GM12878 (cell line): ENCODE measurements at regions not wholly inside any gene's neighbourhood (a gene's known extent, or its start where the extent isn't known, plus 50 kb on each side); places are given as distances from the start of the nearest gene placed in this dataset.

Experiments
- ATAC-seq: fragments of 200-7000 bp; cut with Tn5 transposase; 3 replicates; pipeline ENCODE4 v1.9.1; 2020; ENCODE audit warnings: mild to moderate bottlenecking, moderate library complexity
- BruUV-seq: library from RNA; stranded (reverse); fragments of 400-500 nt; replicated peaks from 2 replicates; lab custom pipeline; 2021; lab: Mats Ljungman, UMichigan
- CTCF ChIA-PET: fragments of 300-600 bp; sonication (Branson Sonifier 250); formaldehyde crosslinking; extraction: SDS; loops from one replicate; lab custom pipeline; 2021; ENCODE audit warnings: inconsistent platforms; lab: Yijun Ruan, JAX
- POLR2A ChIA-PET: fragments of 350-600 bp; formaldehyde crosslinking; extraction: SDS; loops from one replicate; lab custom pipeline; 2021; ENCODE audit warnings: inconsistent platforms; lab: Charles Lee
- RAD21 ChIA-PET: fragments of 300-600 bp; sonication (Branson Sonifier 250); formaldehyde crosslinking; loops from one replicate; lab custom pipeline; 2023; ENCODE audit warnings: antibody characterized with exemption; ENCODE audit not compliant: unreplicated experiment; lab: Charles Lee
- SMC1A ChIA-PET: fragments of 300-600 bp; sonication (Branson Sonifier 250); formaldehyde crosslinking; loops from one replicate; lab custom pipeline; 2023; ENCODE audit not compliant: unreplicated experiment, uncharacterized antibody; lab: Charles Lee
- DNase-seq: peaks from one replicate; pipeline ENCODE4 v3.0.0-alpha.2; 2011; ENCODE audit warnings: low read depth, low spot score
- FAIRE-seq: peaks from 3 replicates; lab custom pipeline; 2011; peaks lifted over from hg19 to GRCh38; lab: Jason Lieb, UNC
- H2AFZ ChIP-seq: 2 replicates; pipeline ENCODE4 v1.6.0; 2011; ENCODE audit warnings: low read depth, low read length, control low read depth; ENCODE audit not compliant: control insufficient read depth
- H3K27ac ChIP-seq: 2 replicates; pipeline ENCODE4 v1.5.1; 2011; ENCODE audit warnings: control low read depth; ENCODE audit not compliant: control insufficient read depth, insufficient read depth
- H3K27me3 ChIP-seq, 2 experiments: replicated peaks in 1 of 2; 2 replicates each; pipeline versions ENCODE4 v1.6.0 to v1.6.1; 2011; ENCODE audit warnings: low read length in 1 of 2; ENCODE audit not compliant: control insufficient read depth in 2 of 2, insufficient read depth in 2 of 2
- H3K36me3 ChIP-seq, 2 experiments: 2 replicates each; pipeline ENCODE4 v1.5.1; 2011; ENCODE audit warnings: low read length in 1 of 2; ENCODE audit not compliant: control insufficient read depth in 2 of 2, insufficient read depth in 2 of 2
- H3K4me1 ChIP-seq: 2 replicates; pipeline ENCODE4 v1.6.1; 2011; ENCODE audit warnings: mild to moderate bottlenecking, low read length, moderate library complexity, mixed read lengths; ENCODE audit not compliant: control insufficient read depth, insufficient read depth
- H3K4me2 ChIP-seq: 2 replicates; pipeline ENCODE4 v1.6.0; 2011; ENCODE audit warnings: control low read depth; ENCODE audit not compliant: control insufficient read depth, insufficient read depth
- H3K4me3 ChIP-seq: fragments of 200-600 bp; sonication (generic); 2 replicates; pipeline ENCODE4 v1.5.1; 2016
- H3K79me2 ChIP-seq: 2 replicates; pipeline ENCODE4 v1.6.0; 2011; ENCODE audit warnings: low read length; ENCODE audit not compliant: control insufficient read depth, insufficient read depth
- H3K9ac ChIP-seq: 2 replicates; pipeline ENCODE4 v1.8.0; 2011; ENCODE audit warnings: low read length, control low read depth, mixed read lengths; ENCODE audit not compliant: control insufficient read depth, insufficient read depth
- H3K9me3 ChIP-seq: replicated peaks from 3 replicates; pipeline ENCODE4 v1.5.1; 2011; ENCODE audit warnings: mild to moderate bottlenecking, low read length; ENCODE audit not compliant: control insufficient read depth, insufficient read depth
- H4K20me1 ChIP-seq: 2 replicates; pipeline ENCODE4 v1.6.0; 2011; ENCODE audit not compliant: control insufficient read depth, insufficient read depth
- ASH2L ChIP-seq: fragments of 300-600, 200-600 bp; sonication (generic); IDR thresholded peaks from 2 replicates; pipeline ENCODE4 v1.6.1; 2017; ENCODE audit warnings: low read depth, mild to moderate bottlenecking, borderline replicate concordance
- CUX1 ChIP-seq: IDR thresholded peaks from 2 replicates; pipeline ENCODE4 v1.6.1; 2012; ENCODE audit warnings: improper control_type of control experiment, low read depth, low read length; ENCODE audit not compliant: insufficient replicate concordance
- EED ChIP-seq: sonication (generic); IDR thresholded peaks from 2 replicates; pipeline ENCODE4 v1.6.1; 2016; ENCODE audit warnings: antibody characterized with exemption, low read depth
- EGR1 ChIP-seq, 2 experiments: IDR thresholded peaks; 1 replicate in 1 of 2; 2 replicates in 1 of 2; pipeline ENCODE4 v1.6.1; 2011 to 2012; ENCODE audit warnings: low read depth in 2 of 2, low read length in 2 of 2, borderline replicate concordance in 1 of 2, mild to moderate bottlenecking in 1 of 2, moderate library complexity in 1 of 2
- KDM1A ChIP-seq: fragments of 200-600 bp; sonication (generic); IDR thresholded peaks from 2 replicates; pipeline ENCODE4 v1.6.1; 2016; ENCODE audit warnings: borderline replicate concordance
- MYB ChIP-seq: fragments of 150-350 bp; IDR thresholded peaks from 2 replicates; pipeline ENCODE4 v1.6.1; 2014; ENCODE audit warnings: mild to moderate bottlenecking, low read depth, low read length, borderline replicate concordance
- NFXL1 ChIP-seq: fragments of 450-650 bp; IDR thresholded peaks from 2 replicates; pipeline ENCODE4 v1.6.1; 2017; ENCODE audit warnings: antibody characterized with exemption, mild to moderate bottlenecking, borderline replicate concordance
- NFYA ChIP-seq: IDR thresholded peaks from 2 replicates; pipeline ENCODE4 v1.6.1; 2011; ENCODE audit warnings: low read depth, mild to moderate bottlenecking, low read length, improper control_type of control experiment, borderline replicate concordance
- NR2C2 ChIP-seq: IDR thresholded peaks from 2 replicates; pipeline ENCODE4 v1.6.1; 2011; ENCODE audit warnings: borderline replicate concordance, low read depth; ENCODE audit not compliant: control insufficient read depth, insufficient read length
- POLR2AphosphoS2 ChIP-seq: IDR thresholded peaks from 2 replicates; pipeline ENCODE4 v1.6.1; 2011; ENCODE audit warnings: low read depth, mild to moderate bottlenecking, low read length, improper control_type of control experiment, moderate library complexity
- PRDM15 ChIP-seq: fragments of 450-650 bp; formaldehyde crosslinking; IDR thresholded peaks from 2 replicates; pipeline ENCODE4 v1.4.0; 2020; ENCODE audit warnings: mild to moderate bottlenecking, moderate library complexity
- TCF12 ChIP-seq: IDR thresholded peaks from 2 replicates; pipeline ENCODE4 v1.6.1; 2011; ENCODE audit warnings: low read depth, mild to moderate bottlenecking, low read length
- TCF3 ChIP-seq: IDR thresholded peaks from 2 replicates; pipeline ENCODE4 v1.6.1; 2012; ENCODE audit warnings: low read depth, mild to moderate bottlenecking, low read length, borderline replicate concordance; ENCODE audit not compliant: insufficient read depth
- ZSCAN29 ChIP-seq: fragments of 450-650 bp; IDR thresholded peaks from 2 replicates; pipeline ENCODE4 v1.6.1; 2017; ENCODE audit warnings: mild to moderate bottlenecking, moderate library complexity
- WGBS: methylation state at CpG from one replicate; pipeline ENCODE4 v1.1.6; 2016; ENCODE audit warnings: low lambda C conversion rate; ENCODE audit not compliant: insufficient replicate concordance, insufficient coverage; ENCODE audit errors: missing lambda C conversion rate; 5-methylcytosine and 5-hydroxymethylcytosine counted together
- in situ Hi-C: fragments of 300-500 bp; cut with MboI; formaldehyde crosslinking; loops from 9 replicates; pipeline ENCODE4 v1.14.3; 2018; ENCODE audit warnings: mixed read lengths
- intact Hi-C: fragments of 100-400 bp; cut with micrococcal nuclease; formaldehyde crosslinking; loops from one replicate; pipeline ENCODE4 v1.14.2; 2022; ENCODE audit not compliant: unreplicated experiment

GRCh38 chr18:6557770-6558248 lies 143.1 kb upstream of the L3MBTL4 start:
- RAD21 ChIA-PET, result no interaction called here
- no peak for ATAC-seq

More at GRCh38 chr18:6557770-6558248, 143.1 kb upstream of the L3MBTL4 start:
- no peaks in the 10 kb centered on the region for H3K79me2 ChIP-seq
- DNase-seq (no peak), FAIRE-seq (no peak)
- no peak overlapping the region for H2AFZ ChIP-seq
- H3K9me3 ChIP-seq, result no peaks in the 10 kb centered on the region
- no peaks in the 10 kb centered on the region for H4K20me1 ChIP-seq
- ChIA-PET SMC1A (no interaction called here), CTCF (no interaction called here), POLR2A (no interaction called here)
- 12% methylated on average over 8 of the region's 8 CpGs for WGBS
- no peak overlapping the region for H3K9ac ChIP-seq
- no TSS peak for BruUV-seq
- TF ChIP-seq MYB (no peak), NR2C2 (no peak), TCF12 (no peak), ASH2L (no peak), KDM1A (no peak), ZSCAN29 (no peak), POLR2AphosphoS2 (no peak), CUX1 (no peak), EGR1 (IDR thresholded peaks at IDR 0.05; ENCODE audit: borderline replicate concordance in 1 of 2, low read depth in 2 of 2, low read length in 2 of 2) (no peak), PRDM15 (no peak), NFYA (no peak), TCF3 (no peak), NFXL1 (no peak), EED (no peak)
- no peaks in the 10 kb centered on the region for H3K36me3 ChIP-seq
- H3K4me1 ChIP-seq, result no peaks in the 10 kb centered on the region
- in situ Hi-C loops, result no loop called here
- H3K4me3 ChIP-seq, result no peak overlapping the region
- H3K4me2 ChIP-seq, result no peak overlapping the region
- intact Hi-C loops, result no loop called here
- peaks cover 0 to 3% of the 10 kb centered on the region in 2 experiments; a peak in 3 of 4 replicates for H3K27me3 ChIP-seq
- H3K27ac ChIP-seq, result no peak overlapping the region
